Heart left ventricle (tissue), 13 donors: ENCODE measurements at regions not wholly inside any gene's neighbourhood (a gene's known extent, or its start where the extent isn't known, plus 50 kb on each side); places are given as distances from the start of the nearest gene placed in this dataset.

ENCODE experiments used
- CTCF ChIP-seq, 12 donors: fragments of 200-600 bp; sonication (generic) in 4 of 12; IDR thresholded peaks; one replicate each; pipeline versions ENCODE4 v1.5.0 to v1.8.0; 2018 to 2022; ENCODE audit warnings: antibody characterized with exemption in 12 of 12, mild to moderate bottlenecking in 5 of 12
- POLR2A ChIP-seq, 2 donors: fragments of 450-650 bp; IDR thresholded peaks; one replicate each; pipeline ENCODE4 v1.6.1; 2017; ENCODE audit warnings: antibody characterized with exemption in 2 of 2, mild to moderate bottlenecking in 2 of 2, moderate library complexity in 2 of 2
- donor health status: ischemic (EF 13 %, LVEDD 7.1; RV severe dilation, severe dysfunction).
- donor health status: DM: no; HTN: yes; CAD: no.
- donor health status: DM: no; HTN: no; CAD: no.
- donor health status: ischemic (EF 25% LVEDD 6.9; RV normal size, moderate dysfunction).
- donor health status: ischemic (EF 25% LVEDD 5.7; RV mildly dilated, moderate dysfunction).
- donor health status: ischemic (EF 35%, LVEDD 5.7; RV mildly dilated, moderate dysfunction).
- donor health status: nonischemic (EF 11% LVEDD 7.7; RV severe dilation, severe dysfunction).
- donor health status: DM: yes; HTN: yes; CAD: no.
- donor health status: PGD.
- donor health status: ischemic (EF 29% LVEDD 5.4; RV normal size, mild dysfunction).
- donor health status: nonischemic (EF 23%, LVEDD 6.1; RV moderate dilation, normal function).

GRCh38 chr16:65315081-65315780 is 193.4 kb upstream of the CDH11 start:
- TF ChIP-seq POLR2A (IDR thresholded peaks at IDR 0.05) (no peak), CTCF (IDR thresholded peaks at IDR 0.05) (no peak)
